ENCODE measurements at regions not wholly inside any gene's neighbourhood (a gene's known extent, or its start where the extent isn't known, plus 50 kb on each side); places are given as distances from the start of the nearest gene placed in this dataset.

- no peak for DNase-seq (ENCODE audit: low read depth)
- TF ChIP-seq CTCF (conservative IDR thresholded peaks at IDR 0.05; ENCODE audit: low read depth, low read length) = no peak
- no peak overlapping the region for H3K4me3 ChIP-seq (ENCODE audit: low read length)
These were observed 987.7 kb downstream of the TTLL7 start for GRCh38 chr1:83011265-83011664.

DNA sequence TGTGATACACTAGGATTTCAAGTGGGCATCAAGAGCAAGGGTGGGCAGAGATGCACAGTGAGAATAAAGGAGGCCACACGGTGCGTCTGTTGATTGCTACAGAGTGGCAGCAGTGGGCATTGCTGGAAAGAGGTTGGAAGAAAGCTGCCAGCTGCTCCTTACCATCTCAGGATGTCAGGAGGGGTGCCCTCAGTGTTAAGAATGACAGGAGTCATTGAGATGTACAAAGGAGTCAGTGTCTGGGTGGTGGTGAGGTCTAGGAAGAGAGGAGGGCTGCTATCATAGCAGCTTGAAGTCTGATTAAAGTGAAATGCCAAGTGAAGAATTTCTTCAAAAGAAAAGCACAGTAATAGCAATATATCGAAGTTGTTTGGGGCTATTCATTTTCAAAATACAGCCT is 992.7 kb downstream of the TTLL7 start:
- H3K4me3 ChIP-seq (ENCODE audit: low read length) = no peak overlapping the region
- no peak for DNase-seq (ENCODE audit: low read depth)
- TF ChIP-seq CTCF (conservative IDR thresholded peaks at IDR 0.05; ENCODE audit: low read depth, low read length) = no peak

- no peak overlapping the region for H3K4me3 ChIP-seq (ENCODE audit: low read length)
- DNase-seq (ENCODE audit: low read depth) = no peak
- TF ChIP-seq CTCF (conservative IDR thresholded peaks at IDR 0.05; ENCODE audit: low read depth, low read length) = no peak
These were observed 998.6 kb downstream of the TTLL7 start for GRCh38 chr1:83000286-83000685.

DNA sequence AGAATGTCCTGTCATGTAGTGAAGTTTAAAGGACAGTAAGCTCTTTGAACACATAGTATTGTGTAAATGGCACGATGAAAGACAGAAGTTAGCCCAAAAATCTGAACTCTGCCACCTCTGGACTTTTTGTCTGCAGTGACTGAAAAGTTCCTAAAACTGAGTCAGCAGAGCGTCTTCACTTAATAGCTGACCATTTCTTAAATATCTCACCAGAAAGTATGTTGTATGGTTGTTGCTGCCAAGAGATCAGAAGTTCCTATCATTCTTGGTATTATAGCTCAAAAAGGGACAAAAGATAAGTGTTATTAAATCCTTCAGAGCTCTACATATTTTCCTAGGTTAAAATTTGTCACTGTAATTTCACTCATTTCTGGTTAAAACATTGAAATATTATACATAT is 1003.0 kb downstream of the TTLL7 start:
- no peak overlapping the region for H3K4me3 ChIP-seq (ENCODE audit: low read length)
- TF ChIP-seq CTCF (conservative IDR thresholded peaks at IDR 0.05; ENCODE audit: low read depth, low read length) = no peak
- no peak for DNase-seq (ENCODE audit: low read depth)

- no peak overlapping the region for H3K4me3 ChIP-seq (ENCODE audit: low read length)
- no peak for TF ChIP-seq CTCF (conservative IDR thresholded peaks at IDR 0.05; ENCODE audit: low read depth, low read length)
- no peak for DNase-seq (ENCODE audit: low read depth)
These were observed 1004.2 kb downstream of the TTLL7 start for GRCh38 chr1:82994616-82995263.

- no peak for TF ChIP-seq CTCF (conservative IDR thresholded peaks at IDR 0.05; ENCODE audit: low read depth, low read length)
- H3K4me3 ChIP-seq (ENCODE audit: low read length) = no peak overlapping the region
- peak; percentile 14 for DNase-seq (ENCODE audit: low read depth)
These were observed 1007.4 kb downstream of the TTLL7 start for GRCh38 chr1:82991569-82991968.

- no peak overlapping the region for H3K4me3 ChIP-seq (ENCODE audit: low read length)
- no peak for TF ChIP-seq CTCF (conservative IDR thresholded peaks at IDR 0.05; ENCODE audit: low read depth, low read length)
- DNase-seq (ENCODE audit: low read depth) = no peak
These were observed 1019.2 kb downstream of the TTLL7 start for GRCh38 chr1:82979593-82980236.

All from retinal pigment epithelial cell (primary cell).